ENCODE measurements at regions not wholly inside any gene's neighbourhood (a gene's known extent, or its start where the extent isn't known, plus 50 kb on each side); places are given as distances from the start of the nearest gene placed in this dataset.
A peak's percentile ranks its signal among the peaks of the same experiment; 100 is the strongest.
"Not testable (repeated sequence)": the region's sequence is repeated elsewhere in the genome, so short reads cannot be mapped to it uniquely, and the experiment has no call there.

GRCh38 chr10:131821378-131822012 lies 79.3 kb upstream of the PPP2R2D start:
- no peaks in the 10 kb centered on the region for H3K36me3 Mint-ChIP-seq
- no peak overlapping the region for H3K27ac Mint-ChIP-seq
- ATAC-seq = peak in 1 of 3 donors; percentile 11

GRCh38 chr10:131822013-131822691 lies 78.7 kb upstream of the PPP2R2D start:
- H3K4me1 Mint-ChIP-seq = no peaks in the 10 kb centered on the region
- no peaks in the 10 kb centered on the region for H3K9me3 Mint-ChIP-seq
- H3K36me3 ChIP-seq (ENCODE audit: control insufficient read depth, insufficient read depth, low read length) = no peaks in the 10 kb centered on the region
- H3K9me3 ChIP-seq (ENCODE audit: control insufficient read depth, insufficient read depth, low read length) = no peaks in the 10 kb centered on the region
- H3K4me3 ChIP-seq (ENCODE audit: low read length) = no peak overlapping the region
- H3K36me3 Mint-ChIP-seq = no peaks in the 10 kb centered on the region
- H3K27ac ChIP-seq (ENCODE audit: low read length) = no peak overlapping the region
- 84% methylated on average over 18 of the region's 18 CpGs for WGBS (ENCODE audit: insufficient coverage)
- no peak overlapping the region for H3K4me3 Mint-ChIP-seq
- H3K27me3 Mint-ChIP-seq (ENCODE audit: low read depth in 2 of 2) = peaks cover 0 to 3% of the 10 kb centered on the region in 2 donors
- H3K27ac Mint-ChIP-seq = no peak overlapping the region
- no peaks in the 10 kb centered on the region for H3K27me3 ChIP-seq (ENCODE audit: control insufficient read depth, insufficient read depth, low read length)
- DNase-seq (peak in 1 of 2 donors; percentile 7), ATAC-seq (peak in 1 of 3 donors; percentile 21)
- H3K4me1 ChIP-seq (ENCODE audit: control insufficient read depth, insufficient read depth, low read length) = no peaks in the 10 kb centered on the region
- TF ChIP-seq CTCF (IDR thresholded peaks at IDR 0.05) = no peak
- intact Hi-C loops (cut with micrococcal nuclease) = no loop called here

More at GRCh38 chr10:131821378-131822012, 79.3 kb upstream of the PPP2R2D start:
- 86% methylated on average over 7 of the region's 8 CpGs for WGBS (ENCODE audit: insufficient coverage)
- H3K9me3 Mint-ChIP-seq = no peaks in the 10 kb centered on the region
- TF ChIP-seq CTCF (IDR thresholded peaks at IDR 0.05) = no peak
- Histone ChIP-seq H3K4me3 (ENCODE audit: low read length) (no peak overlapping the region), H3K27ac (ENCODE audit: low read length) (no peak overlapping the region), H3K9me3 (ENCODE audit: control insufficient read depth, insufficient read depth, low read length) (no peaks in the 10 kb centered on the region), H3K36me3 (ENCODE audit: control insufficient read depth, insufficient read depth, low read length) (no peaks in the 10 kb centered on the region), H3K27me3 (ENCODE audit: control insufficient read depth, insufficient read depth, low read length) (no peaks in the 10 kb centered on the region), H3K4me1 (ENCODE audit: control insufficient read depth, insufficient read depth, low read length) (no peaks in the 10 kb centered on the region)
- no peak overlapping the region for H3K4me3 Mint-ChIP-seq
- H3K27me3 Mint-ChIP-seq (ENCODE audit: low read depth in 2 of 2) = peaks cover 0 to 3% of the 10 kb centered on the region in 2 donors
- no peaks in the 10 kb centered on the region for H3K4me1 Mint-ChIP-seq
- intact Hi-C loops (cut with micrococcal nuclease) = no loop called here
- no peak for DNase-seq

GRCh38 chr10:131822692-131823245 lies 78.0 kb upstream of the PPP2R2D start:
- H3K4me3 Mint-ChIP-seq = no peak overlapping the region
- Histone ChIP-seq H3K27ac (ENCODE audit: low read length) (no peak overlapping the region), H3K9me3 (ENCODE audit: control insufficient read depth, insufficient read depth, low read length) (no peaks in the 10 kb centered on the region), H3K4me1 (ENCODE audit: control insufficient read depth, insufficient read depth, low read length) (no peaks in the 10 kb centered on the region), H3K4me3 (ENCODE audit: low read length) (no peak overlapping the region), H3K27me3 (ENCODE audit: control insufficient read depth, insufficient read depth, low read length) (no peaks in the 10 kb centered on the region), H3K36me3 (ENCODE audit: control insufficient read depth, insufficient read depth, low read length) (no peaks in the 10 kb centered on the region)
- DNase-seq (peak in 1 of 2 donors; percentile 8), ATAC-seq (no peak)
- H3K9me3 Mint-ChIP-seq = no peaks in the 10 kb centered on the region
- no peak for TF ChIP-seq CTCF (IDR thresholded peaks at IDR 0.05)
- H3K27ac Mint-ChIP-seq = no peak overlapping the region
- intact Hi-C loops (cut with micrococcal nuclease) = no loop called here
- H3K4me1 Mint-ChIP-seq = no peaks in the 10 kb centered on the region
- no peaks in the 10 kb centered on the region for H3K36me3 Mint-ChIP-seq
- 93% methylated on average over 9 of the region's 9 CpGs for WGBS (ENCODE audit: insufficient coverage)
- peaks cover 0 to 3% of the 10 kb centered on the region in 2 donors for H3K27me3 Mint-ChIP-seq (ENCODE audit: low read depth in 2 of 2)

GRCh38 chr10:131823601-131824099 lies 77.2 kb upstream of the PPP2R2D start:
- H3K9me3 Mint-ChIP-seq; H3K4me3 Mint-ChIP-seq; H3K4me3 ChIP-seq (ENCODE audit: low read length); H3K9me3 ChIP-seq (ENCODE audit: control insufficient read depth, insufficient read depth, low read length); H3K27me3 Mint-ChIP-seq (ENCODE audit: low read depth in 2 of 2); H3K27me3 ChIP-seq (ENCODE audit: control insufficient read depth, insufficient read depth, low read length); H3K36me3 Mint-ChIP-seq; H3K27ac Mint-ChIP-seq; intact Hi-C loops (cut with micrococcal nuclease); H3K36me3 ChIP-seq (ENCODE audit: control insufficient read depth, insufficient read depth, low read length); ATAC-seq; H3K4me1 Mint-ChIP-seq; H3K27ac ChIP-seq (ENCODE audit: low read length); H3K4me1 ChIP-seq (ENCODE audit: control insufficient read depth, insufficient read depth, low read length): not testable (repeated sequence)
- 92% methylated on average over 10 of the region's 12 CpGs for WGBS (ENCODE audit: insufficient coverage)
- peak in 1 of 2 donors; percentile 3 for DNase-seq

Data from natural killer cell (primary cell).